GM21367 (cell line): ENCODE measurements at regions not wholly inside any gene's neighbourhood (a gene's known extent, or its start where the extent isn't known, plus 50 kb on each side); places are given as distances from the start of the nearest gene placed in this dataset.
A peak's percentile ranks its signal among the peaks of the same experiment; 100 is the strongest.

Experiments
- ATAC-seq: cut with Tn5 transposase; IDR thresholded peaks from one replicate; pipeline ENCODE4 v1.9.1; 2021; ENCODE audit not compliant: unreplicated experiment

- ATAC-seq, result no peak
These were observed 182.4 kb upstream of the ARSJ start for GRCh38 chr4:114161809-114162208.

- ATAC-seq, result no peak
These were observed 183.6 kb upstream of the ARSJ start for GRCh38 chr4:114163051-114163450.

- no peak for ATAC-seq
These were observed 194.5 kb upstream of the ARSJ start for GRCh38 chr4:114173968-114174367.

- ATAC-seq, result no peak
These were observed 198.2 kb upstream of the ARSJ start for GRCh38 chr4:114177628-114178027.

- no peak for ATAC-seq
These were observed 198.9 kb upstream of the ARSJ start for GRCh38 chr4:114178392-114178791.

GRCh38 chr4:114180481-114180880, 201.0 kb upstream of the ARSJ start:
- peak; percentile 76 for ATAC-seq

- no peak for ATAC-seq
These were observed 205.5 kb upstream of the ARSJ start for GRCh38 chr4:114184901-114185300.

GRCh38 chr4:114187592-114187991, 208.1 kb upstream of the ARSJ start:
- no peak for ATAC-seq

GRCh38 chr4:114191496-114191895, 212.0 kb upstream of the ARSJ start:
- no peak for ATAC-seq

- no peak for ATAC-seq
These were observed 213.4 kb upstream of the ARSJ start for GRCh38 chr4:114192854-114193253.

- no peak for ATAC-seq
These were observed 214.4 kb upstream of the ARSJ start for GRCh38 chr4:114193624-114194399.

GRCh38 chr4:114196606-114197005, 217.2 kb upstream of the ARSJ start:
- ATAC-seq, result no peak

- ATAC-seq, result no peak
These were observed 220.6 kb upstream of the ARSJ start for GRCh38 chr4:114200026-114200425.

- no peak for ATAC-seq
These were observed 225.8 kb upstream of the ARSJ start for GRCh38 chr4:114205261-114205660.

- ATAC-seq, result no peak
These were observed 229.2 kb upstream of the ARSJ start for GRCh38 chr4:114208574-114209151.

- ATAC-seq, result peak; percentile 67
These were observed 230.1 kb upstream of the ARSJ start for GRCh38 chr4:114209584-114209983.

GRCh38 chr4:114211556-114211955, 232.1 kb upstream of the ARSJ start:
- ATAC-seq, result no peak

GRCh38 chr4:114217150-114217817, 237.8 kb upstream of the ARSJ start:
- ATAC-seq, result no peak

GRCh38 chr4:114223580-114223979, 244.1 kb upstream of the ARSJ start:
- ATAC-seq, result no peak

GRCh38 chr4:114225436-114225835, 246.0 kb upstream of the ARSJ start:
- ATAC-seq, result no peak

- ATAC-seq, result no peak
These were observed 246.7 kb upstream of the ARSJ start for GRCh38 chr4:114226179-114226578.
